GM21515 (cell line): ENCODE measurements at regions not wholly inside any gene's neighbourhood (a gene's known extent, or its start where the extent isn't known, plus 50 kb on each side); places are given as distances from the start of the nearest gene placed in this dataset.

Source experiments
- ATAC-seq: cut with Tn5 transposase; IDR thresholded peaks from one replicate; pipeline ENCODE4 v1.9.1; 2021; ENCODE audit not compliant: unreplicated experiment

DNA sequence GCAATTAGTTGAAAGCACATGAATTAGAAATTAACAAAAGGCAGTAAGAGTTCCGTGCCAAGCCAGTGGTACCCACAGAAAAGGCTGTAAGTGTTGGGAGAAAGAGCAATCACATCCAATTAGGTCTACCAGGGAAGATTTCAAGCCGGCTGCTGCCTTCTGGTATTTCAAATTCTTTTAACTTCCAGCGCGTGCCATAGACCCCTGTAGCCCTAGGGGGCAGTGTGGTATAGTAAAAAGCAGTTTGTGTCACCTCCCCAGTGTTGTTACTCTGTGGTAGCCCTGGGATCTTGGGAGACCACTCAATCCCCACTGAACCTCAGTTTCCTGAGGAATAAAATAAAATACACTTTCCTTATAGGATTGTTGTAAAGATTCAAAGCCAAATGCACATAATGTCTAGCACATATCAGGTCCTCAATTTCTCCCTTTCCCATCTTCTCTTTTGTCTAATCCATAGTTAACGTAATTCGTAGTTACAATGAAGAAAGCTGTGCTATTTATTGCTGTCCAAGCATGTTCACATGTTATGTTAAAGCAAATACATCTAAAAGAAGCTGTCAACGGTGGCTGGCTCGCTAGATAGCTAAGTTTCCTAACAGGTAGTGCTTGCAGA, 230.2 kb downstream of the TDRD3 start:
- ATAC-seq = peak; percentile 80
